A673 (cell line): ENCODE measurements at regions not wholly inside any gene's neighbourhood (a gene's known extent, or its start where the extent isn't known, plus 50 kb on each side); places are given as distances from the start of the nearest gene placed in this dataset.

ENCODE experiments used
- EZH2 ChIP-seq: fragments of 200-600 bp; sonication (generic); IDR thresholded peaks from 2 replicates; pipeline ENCODE4 v1.6.1; 2017; ENCODE audit warnings: borderline replicate concordance, low read depth, mild to moderate bottlenecking, mixed read lengths, antibody characterized with exemption, low read length; ENCODE audit not compliant: poor library complexity, severe bottlenecking
- TF ChIP-seq, protein P1 (sequence below): fragments of 300-800, 200-600 bp; sonication (generic); conservative IDR thresholded peaks from 2 replicates; pipeline ENCODE4 v1.5.1; 2017; ENCODE audit warnings: low read depth, mild to moderate bottlenecking, antibody characterized with exemption, low read length, moderate library complexity, mixed read lengths

DNA sequence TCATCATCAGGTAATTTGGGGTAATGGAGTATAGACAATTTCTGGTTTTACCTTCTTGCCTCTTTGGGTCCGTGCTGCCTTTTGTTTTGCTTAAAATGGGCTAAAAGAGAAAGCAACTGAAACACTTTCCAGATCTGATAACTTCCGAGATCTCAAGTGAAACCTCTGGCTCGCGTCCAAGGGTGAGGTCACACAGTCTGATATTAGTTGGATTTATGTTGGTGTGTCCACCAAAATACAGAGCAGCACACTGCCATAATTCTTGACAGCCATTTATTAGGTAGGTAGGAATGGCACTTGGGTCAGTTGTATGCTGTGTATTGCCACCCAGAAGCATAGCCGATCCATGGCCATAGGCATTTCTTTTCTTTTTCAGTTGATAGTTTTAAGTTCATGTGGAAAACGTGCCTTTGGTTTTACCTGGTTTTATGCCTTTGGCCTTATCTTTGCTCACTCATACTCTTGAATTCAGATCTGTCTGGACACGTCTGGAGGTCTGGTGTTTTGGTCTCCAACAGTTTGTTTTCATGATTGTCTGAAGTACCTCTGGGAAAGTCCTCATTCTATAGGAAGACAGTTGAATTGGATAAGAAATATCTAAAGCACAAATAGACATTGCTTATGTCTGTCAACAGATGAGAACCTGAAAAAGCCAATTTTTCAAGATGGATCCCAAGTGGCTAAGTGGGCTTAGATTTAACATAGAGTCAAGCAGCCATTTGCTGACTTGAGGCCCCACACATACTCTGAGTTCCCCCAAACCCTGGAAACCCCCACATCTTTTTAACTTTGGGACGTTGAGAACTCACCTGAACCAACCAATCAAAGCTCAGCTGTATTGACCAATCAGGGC is 320.8 kb downstream of the SOX4 start:
- TF ChIP-seq, protein P1, sequence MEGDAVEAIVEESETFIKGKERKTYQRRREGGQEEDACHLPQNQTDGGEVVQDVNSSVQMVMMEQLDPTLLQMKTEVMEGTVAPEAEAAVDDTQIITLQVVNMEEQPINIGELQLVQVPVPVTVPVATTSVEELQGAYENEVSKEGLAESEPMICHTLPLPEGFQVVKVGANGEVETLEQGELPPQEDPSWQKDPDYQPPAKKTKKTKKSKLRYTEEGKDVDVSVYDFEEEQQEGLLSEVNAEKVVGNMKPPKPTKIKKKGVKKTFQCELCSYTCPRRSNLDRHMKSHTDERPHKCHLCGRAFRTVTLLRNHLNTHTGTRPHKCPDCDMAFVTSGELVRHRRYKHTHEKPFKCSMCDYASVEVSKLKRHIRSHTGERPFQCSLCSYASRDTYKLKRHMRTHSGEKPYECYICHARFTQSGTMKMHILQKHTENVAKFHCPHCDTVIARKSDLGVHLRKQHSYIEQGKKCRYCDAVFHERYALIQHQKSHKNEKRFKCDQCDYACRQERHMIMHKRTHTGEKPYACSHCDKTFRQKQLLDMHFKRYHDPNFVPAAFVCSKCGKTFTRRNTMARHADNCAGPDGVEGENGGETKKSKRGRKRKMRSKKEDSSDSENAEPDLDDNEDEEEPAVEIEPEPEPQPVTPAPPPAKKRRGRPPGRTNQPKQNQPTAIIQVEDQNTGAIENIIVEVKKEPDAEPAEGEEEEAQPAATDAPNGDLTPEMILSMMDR = no peak
- no peak for TF ChIP-seq EZH2
